Stomach (tissue), 8 donors: ENCODE measurements at regions not wholly inside any gene's neighbourhood (a gene's known extent, or its start where the extent isn't known, plus 50 kb on each side); places are given as distances from the start of the nearest gene placed in this dataset.

Experiments
- DNase-seq, 2 donors: peaks; one replicate each; pipeline versions ENCODE4 v3.0.0 to v3.0.0-alpha.2; 2013 to 2019
- H3K27ac ChIP-seq, 5 donors: fragments of 200-600 bp in 4 of 5; sonication (generic) in 4 of 5; one replicate each; pipeline ENCODE4 v1.5.1; 2013 to 2019; ENCODE audit warnings: mild to moderate bottlenecking in 1 of 5, moderate library complexity in 1 of 5
- H3K27me3 ChIP-seq, 3 donors: fragments of 200-600 bp; sonication (generic); one replicate each; pipeline ENCODE4 v1.5.1; 2017 to 2019; ENCODE audit warnings: mixed run types in 1 of 3
- H3K36me3 ChIP-seq, 4 donors: fragments of 200-600 bp; sonication (generic); 1 replicate in 3 of 4; 2 replicates in 1 of 4; pipeline ENCODE4 v1.5.1; 2016 to 2019
- H3K4me1 ChIP-seq, 4 donors: fragments of 200-600 bp; sonication (generic); one replicate each; pipeline ENCODE4 v1.5.1; 2016 to 2019
- H3K4me3 ChIP-seq, 4 donors: fragments of 200-600 bp; sonication (generic) in 3 of 4; one replicate each; pipeline ENCODE4 v1.5.1; 2016 to 2019; ENCODE audit warnings: mild to moderate bottlenecking in 1 of 4
- H3K9me3 ChIP-seq, 4 donors: fragments of 200-600 bp; sonication (generic); one replicate each; pipeline ENCODE4 v1.5.1; 2016 to 2019
- CTCF ChIP-seq, 7 experiments: fragments of 450-650 bp in 4 of 7; fragments of 200-600 bp in 3 of 7; sonication (generic) in 3 of 7; IDR thresholded peaks; one replicate each; pipeline ENCODE4 v1.5.1; 2016 to 2019; ENCODE audit warnings: antibody characterized with exemption in 7 of 7, control low read depth in 2 of 7, mild to moderate bottlenecking in 1 of 7
- EP300 ChIP-seq: sonication (generic); formaldehyde crosslinking; IDR thresholded peaks from one replicate; pipeline ENCODE4 v1.6.1; 2017; ENCODE audit warnings: antibody characterized with exemption
- POLR2A ChIP-seq, 4 donors: fragments of 450-650 bp; IDR thresholded peaks; one replicate each; pipeline ENCODE4 v1.6.1; 2016; ENCODE audit warnings: antibody characterized with exemption in 4 of 4, control low read depth in 2 of 4, mild to moderate bottlenecking in 1 of 4, moderate library complexity in 1 of 4
- POLR2AphosphoS5 ChIP-seq, 3 donors: sonication (generic); formaldehyde crosslinking; IDR thresholded peaks; one replicate each; pipeline ENCODE4 v1.6.1; 2016; ENCODE audit warnings: antibody characterized with exemption in 3 of 3
- WGBS, 5 donors: extraction: QIAGEN DNeasy Blood & Tissue Kit in 3 of 5; methylation state at CpG; one replicate each; pipeline versions ENCODE4 v1.1.5 to v1.1.7; 2013 to 2018; 5-methylcytosine and 5-hydroxymethylcytosine counted together
- intact Hi-C: fragments of 100-400 bp; cut with DNase I; formaldehyde crosslinking; loops from one replicate; pipeline ENCODE4 v1.15.1; 2023; ENCODE audit warnings: low total_unique reads
- donor health status: healthy with polysubstance abuse.
- donor health status: Bipolar disorder and iron deficiency.
- donor health status: healthy.

GRCh38 chr13:103973740-103974139 lies 907.5 kb upstream of the SLC10A2 start:
- Histone ChIP-seq H3K36me3 (no peaks in the 10 kb centered on the region), H3K4me3 (no peak overlapping the region), H3K4me1 (peaks cover 0 to 4% (median 0%) of the 10 kb centered on the region in 4 donors), H3K9me3 (no peaks in the 10 kb centered on the region), H3K27me3 (no peaks in the 10 kb centered on the region), H3K27ac (no peak overlapping the region)
- no peak for TF ChIP-seq EP300
- TF ChIP-seq CTCF (IDR thresholded peaks at IDR 0.05), result no peak
- no peak for TF ChIP-seq POLR2A (IDR thresholded peaks at IDR 0.05)
- no peak for TF ChIP-seq POLR2AphosphoS5 (IDR thresholded peaks at IDR 0.05)
- no peak for DNase-seq
- WGBS, 5 donors, result 79 to 93% (median 88%) methylated on average over 1 of the region's 1 CpG
- intact Hi-C loops, result no loop called here

DNA sequence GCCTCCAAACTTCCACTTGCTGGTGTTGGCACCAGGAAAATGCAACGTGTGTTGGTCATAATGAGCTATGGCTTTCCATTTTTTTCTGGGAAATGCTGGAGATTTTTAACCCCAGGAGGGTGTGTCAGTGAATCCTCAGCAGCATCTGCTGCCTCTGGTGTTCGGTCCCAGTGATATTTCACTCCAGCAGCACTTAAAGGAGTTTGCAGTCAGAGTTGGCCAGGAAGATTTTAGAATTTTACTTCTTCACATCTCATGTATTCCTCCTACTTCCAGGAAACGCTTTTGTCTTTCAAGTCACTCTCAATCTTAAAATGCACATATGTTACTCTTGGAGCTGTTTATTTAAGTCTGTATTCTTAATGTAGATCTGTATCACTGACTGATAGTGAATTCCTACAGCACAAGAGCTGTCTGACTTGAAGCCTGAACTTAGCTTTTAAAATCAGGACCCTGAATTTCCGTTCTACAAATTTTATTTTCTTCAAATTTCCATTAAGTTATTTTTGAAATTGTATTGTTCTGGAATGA lies 903.4 kb upstream of the SLC10A2 start:
- no peak overlapping the region for H3K4me3 ChIP-seq
- 56 to 69% (median 68%) methylated on average over 4 of the region's 4 CpGs for WGBS, 5 donors
- no peak for DNase-seq
- H3K27ac ChIP-seq, result no peak overlapping the region
- H3K4me1 ChIP-seq, result no peaks in the 10 kb centered on the region
- no peaks in the 10 kb centered on the region for H3K9me3 ChIP-seq
- no peak for TF ChIP-seq POLR2AphosphoS5 (IDR thresholded peaks at IDR 0.05)
- TF ChIP-seq POLR2A (IDR thresholded peaks at IDR 0.05), result no peak
- no peak for TF ChIP-seq EP300
- no peak for TF ChIP-seq CTCF (IDR thresholded peaks at IDR 0.05)
- intact Hi-C loops, result no loop called here
- no peaks in the 10 kb centered on the region for H3K27me3 ChIP-seq
- no peaks in the 10 kb centered on the region for H3K36me3 ChIP-seq

DNA sequence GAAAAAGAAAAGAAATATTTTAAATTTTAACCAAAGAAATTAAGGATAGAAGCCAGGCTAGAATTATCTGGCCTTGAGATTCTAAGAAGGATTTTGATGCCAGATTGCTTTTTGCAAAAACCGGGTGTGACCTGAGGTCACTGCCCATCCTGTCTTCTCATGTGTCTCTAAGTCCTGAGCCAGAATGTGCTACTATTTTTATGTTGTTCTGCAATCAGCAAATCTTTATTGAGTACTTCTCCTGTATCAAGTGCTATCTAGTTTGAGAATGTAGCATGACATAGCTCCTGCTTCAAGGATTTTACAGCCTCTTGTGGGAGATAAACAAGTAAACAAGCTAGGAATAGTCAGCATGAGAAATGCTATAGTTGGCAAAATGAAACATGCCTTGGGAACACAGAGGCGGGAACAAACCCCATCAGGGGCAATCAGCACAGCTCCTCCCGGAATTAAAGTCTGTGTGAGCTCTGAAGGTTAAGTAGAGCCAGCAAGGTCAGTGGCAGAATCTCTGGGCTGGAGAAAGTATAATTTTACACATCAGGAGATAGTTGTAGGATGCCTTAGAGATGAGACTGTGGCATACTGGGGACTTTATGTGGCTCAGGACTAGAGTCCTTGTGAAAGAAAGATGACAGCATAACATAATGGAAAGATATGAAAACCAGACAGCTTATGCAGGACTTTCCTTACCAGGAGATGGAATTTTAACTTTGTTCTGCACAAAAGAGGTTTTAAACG lies 899.5 kb upstream of the SLC10A2 start:
- DNase-seq, result no peak
- H3K27ac ChIP-seq, result no peak overlapping the region
- H3K4me3 ChIP-seq, result no peak overlapping the region
- H3K27me3 ChIP-seq, result no peaks in the 10 kb centered on the region
- H3K9me3 ChIP-seq, result no peaks in the 10 kb centered on the region
- TF ChIP-seq CTCF (IDR thresholded peaks at IDR 0.05) (no peak), EP300 (no peak), POLR2AphosphoS5 (IDR thresholded peaks at IDR 0.05) (no peak), POLR2A (IDR thresholded peaks at IDR 0.05) (no peak)
- WGBS, 5 donors, result 54 to 61% (median 58%) methylated on average over 4 of the region's 4 CpGs
- no peaks in the 10 kb centered on the region for H3K4me1 ChIP-seq
- intact Hi-C loops, result no loop called here
- H3K36me3 ChIP-seq, result no peaks in the 10 kb centered on the region

GRCh38 chr13:103961784-103962183 lies 895.6 kb upstream of the SLC10A2 start:
- no peak overlapping the region for H3K4me3 ChIP-seq
- no peaks in the 10 kb centered on the region for H3K4me1 ChIP-seq
- H3K9me3 ChIP-seq, result no peaks in the 10 kb centered on the region
- intact Hi-C loops, result no loop called here
- DNase-seq, result no peak
- WGBS, 5 donors, result 88 to 98% (median 95%) methylated on average over 2 of the region's 2 CpGs
- H3K27me3 ChIP-seq, result no peaks in the 10 kb centered on the region
- TF ChIP-seq EP300 (no peak), CTCF (IDR thresholded peaks at IDR 0.05) (no peak), POLR2A (IDR thresholded peaks at IDR 0.05) (no peak), POLR2AphosphoS5 (IDR thresholded peaks at IDR 0.05) (no peak)
- no peak overlapping the region for H3K27ac ChIP-seq
- no peaks in the 10 kb centered on the region for H3K36me3 ChIP-seq
